GM08714 (cell line): ENCODE measurements at regions not wholly inside any gene's neighbourhood (a gene's known extent, or its start where the extent isn't known, plus 50 kb on each side); places are given as distances from the start of the nearest gene placed in this dataset.

Experiments
- H3K4me3 ChIP-seq: fragments of 200-500 bp; sonication (Bioruptor generic); 2 replicates; pipeline ENCODE4 v1.5.1; 2014; ENCODE audit warnings: mild to moderate bottlenecking, low read length, inconsistent platforms
- ZNF274 ChIP-seq: IDR thresholded peaks from 2 replicates; pipeline ENCODE4 v1.6.1; 2012; ENCODE audit warnings: mild to moderate bottlenecking, low read depth, low read length

GRCh38 chr3:42037318-42037945 is 53.7 kb upstream of the TRAK1 start:
- no peak for TF ChIP-seq ZNF274
- no peak overlapping the region for H3K4me3 ChIP-seq

- no peak overlapping the region for H3K4me3 ChIP-seq
- no peak for TF ChIP-seq ZNF274
Measured at GRCh38 chr3:42036483-42036823, 54.7 kb upstream of the TRAK1 start.

GRCh38 chr3:42035816-42036482 is 55.2 kb upstream of the TRAK1 start:
- no peak overlapping the region for H3K4me3 ChIP-seq
- no peak for TF ChIP-seq ZNF274

GRCh38 chr3:42035007-42035406 is 56.1 kb upstream of the TRAK1 start:
- no peak overlapping the region for H3K4me3 ChIP-seq
- TF ChIP-seq ZNF274, result no peak

- TF ChIP-seq ZNF274, result no peak
- H3K4me3 ChIP-seq, result no peak overlapping the region
Measured at GRCh38 chr3:42033741-42034140, 57.4 kb upstream of the TRAK1 start.

GRCh38 chr3:42032693-42033349 is 58.3 kb upstream of the TRAK1 start:
- TF ChIP-seq ZNF274, result no peak
- no peak overlapping the region for H3K4me3 ChIP-seq

GRCh38 chr3:42031808-42032480 is 59.2 kb upstream of the TRAK1 start:
- TF ChIP-seq ZNF274, result no peak

GRCh38 chr3:42028474-42028873 is 62.7 kb upstream of the TRAK1 start:
- no peak overlapping the region for H3K4me3 ChIP-seq
- TF ChIP-seq ZNF274, result no peak

More at GRCh38 chr3:42031808-42032480, 59.2 kb upstream of the TRAK1 start:
- no peak overlapping the region for H3K4me3 ChIP-seq

GRCh38 chr3:42027571-42027970 is 63.6 kb upstream of the TRAK1 start:
- no peak for TF ChIP-seq ZNF274
- no peak overlapping the region for H3K4me3 ChIP-seq

GRCh38 chr3:42025370-42026138 is 63.7 kb upstream of the ULK4 start:
- peak overlapping the region; percentile 42; the same call in 1 of the 2 replicates for H3K4me3 ChIP-seq
- TF ChIP-seq ZNF274, result no peak

- H3K4me3 ChIP-seq, result peak overlapping the region; percentile 42; the same call in 1 of the 2 replicates
- no peak for TF ChIP-seq ZNF274
Measured at GRCh38 chr3:42024591-42025351, 62.9 kb upstream of the ULK4 start.

- no peak overlapping the region for H3K4me3 ChIP-seq
- no peak for TF ChIP-seq ZNF274
Measured at GRCh38 chr3:42023380-42023779, 61.5 kb upstream of the ULK4 start.

GRCh38 chr3:42022355-42022754 is 60.5 kb upstream of the ULK4 start:
- no peak for TF ChIP-seq ZNF274
- H3K4me3 ChIP-seq, result no peak overlapping the region
